Sigmoid colon (tissue), 4 donors: ENCODE measurements at regions not wholly inside any gene's neighbourhood (a gene's known extent, or its start where the extent isn't known, plus 50 kb on each side); places are given as distances from the start of the nearest gene placed in this dataset.

ENCODE experiments used
- EP300 ChIP-seq, 4 donors: sonication (generic); formaldehyde crosslinking; IDR thresholded peaks; one replicate each; pipeline ENCODE4 v1.6.1; 2017; ENCODE audit warnings: antibody characterized with exemption in 4 of 4
- POLR2AphosphoS5 ChIP-seq, 4 donors: sonication (generic); formaldehyde crosslinking; IDR thresholded peaks; one replicate each; pipeline ENCODE4 v1.6.1; 2017; ENCODE audit warnings: antibody characterized with exemption in 4 of 4
- TF ChIP-seq, protein P1 (sequence below), 4 experiments: fragments of 450-650 bp in 3 of 4; fragments of 200-600 bp in 1 of 4; IDR thresholded peaks; one replicate each; pipeline ENCODE4 v1.5.1; 2016 to 2019; ENCODE audit warnings: antibody characterized with exemption in 4 of 4, mild to moderate bottlenecking in 3 of 4, moderate library complexity in 2 of 4

DNA sequence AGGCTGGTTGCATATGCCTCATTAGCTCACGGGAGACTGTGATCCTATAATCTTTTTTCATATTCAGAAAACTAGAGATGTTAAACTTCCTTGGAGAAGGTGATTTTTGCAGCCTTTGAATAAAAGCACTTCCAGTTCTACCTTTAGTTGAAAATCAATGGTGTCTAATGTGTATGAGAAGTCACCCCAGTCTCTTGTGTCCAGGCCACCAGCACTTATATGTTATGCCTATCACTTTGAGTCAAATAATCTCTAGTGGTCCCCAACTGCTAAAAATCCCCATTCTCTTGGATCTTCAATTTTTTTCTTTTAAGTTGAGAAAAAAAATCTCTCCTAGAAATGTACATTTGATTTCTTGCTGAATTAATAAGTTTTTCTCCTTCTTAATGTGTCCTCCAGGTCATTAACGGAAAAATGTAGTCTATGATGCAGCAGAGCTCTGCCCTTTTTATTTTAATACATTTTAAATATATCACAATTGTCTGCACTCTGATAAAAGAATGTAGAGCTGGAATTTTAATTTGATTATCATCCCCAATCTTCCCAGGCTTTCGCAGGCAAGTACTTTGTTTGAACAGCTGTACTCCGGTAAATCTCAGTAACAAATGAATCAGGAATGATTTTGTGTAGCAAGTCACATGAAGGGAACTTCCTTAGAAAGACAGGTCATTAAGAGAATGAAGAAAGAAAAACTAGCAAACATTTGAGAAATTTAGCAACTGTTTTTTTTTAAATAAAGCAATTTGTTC lies 147.0 kb downstream of the SOX4 start:
- TF ChIP-seq, protein P1, sequence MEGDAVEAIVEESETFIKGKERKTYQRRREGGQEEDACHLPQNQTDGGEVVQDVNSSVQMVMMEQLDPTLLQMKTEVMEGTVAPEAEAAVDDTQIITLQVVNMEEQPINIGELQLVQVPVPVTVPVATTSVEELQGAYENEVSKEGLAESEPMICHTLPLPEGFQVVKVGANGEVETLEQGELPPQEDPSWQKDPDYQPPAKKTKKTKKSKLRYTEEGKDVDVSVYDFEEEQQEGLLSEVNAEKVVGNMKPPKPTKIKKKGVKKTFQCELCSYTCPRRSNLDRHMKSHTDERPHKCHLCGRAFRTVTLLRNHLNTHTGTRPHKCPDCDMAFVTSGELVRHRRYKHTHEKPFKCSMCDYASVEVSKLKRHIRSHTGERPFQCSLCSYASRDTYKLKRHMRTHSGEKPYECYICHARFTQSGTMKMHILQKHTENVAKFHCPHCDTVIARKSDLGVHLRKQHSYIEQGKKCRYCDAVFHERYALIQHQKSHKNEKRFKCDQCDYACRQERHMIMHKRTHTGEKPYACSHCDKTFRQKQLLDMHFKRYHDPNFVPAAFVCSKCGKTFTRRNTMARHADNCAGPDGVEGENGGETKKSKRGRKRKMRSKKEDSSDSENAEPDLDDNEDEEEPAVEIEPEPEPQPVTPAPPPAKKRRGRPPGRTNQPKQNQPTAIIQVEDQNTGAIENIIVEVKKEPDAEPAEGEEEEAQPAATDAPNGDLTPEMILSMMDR (IDR thresholded peaks at IDR 0.05), result no peak
- TF ChIP-seq EP300 (IDR thresholded peaks at IDR 0.05) (no peak), POLR2AphosphoS5 (IDR thresholded peaks at IDR 0.05) (no peak)
